ENCODE measurements at regions not wholly inside any gene's neighbourhood (a gene's known extent, or its start where the extent isn't known, plus 50 kb on each side); places are given as distances from the start of the nearest gene placed in this dataset.

DNA sequence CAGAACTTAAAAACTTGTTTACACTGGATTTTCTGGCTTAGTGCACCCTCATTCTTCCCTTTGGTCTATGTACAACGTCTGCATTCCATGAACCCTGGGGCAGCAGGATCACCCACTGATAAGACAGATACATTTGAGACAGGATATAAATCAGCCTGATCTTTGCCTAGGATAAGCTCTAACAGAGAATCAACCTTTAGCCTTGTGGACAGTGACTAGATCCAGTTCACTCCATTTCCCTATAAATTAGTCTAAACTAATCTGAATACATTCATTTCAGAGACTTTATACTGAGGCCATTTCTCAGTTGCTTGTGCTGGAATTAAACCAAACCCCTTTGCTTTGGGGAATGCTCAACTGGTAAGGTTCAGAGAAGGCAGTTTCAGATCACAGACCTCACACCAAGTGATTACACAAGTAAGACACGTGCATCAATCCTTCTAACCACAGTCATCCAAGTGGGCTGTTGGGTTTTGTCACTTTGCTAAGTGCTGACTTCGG, 639.8 kb upstream of the FZD8 start:
- Histone ChIP-seq H3K4me1 (ENCODE audit: control insufficient read depth, insufficient read depth, low read length) (no peaks in the 10 kb centered on the region), H3K27ac (ENCODE audit: low read depth, low read length) (no peak overlapping the region), H3K36me3 (ENCODE audit: control insufficient read depth, insufficient read depth, low read length) (no peaks in the 10 kb centered on the region), H3K9me3 (ENCODE audit: control insufficient read depth, insufficient read depth, low read length) (no peaks in the 10 kb centered on the region), H3K27me3 (ENCODE audit: control insufficient read depth, insufficient read depth, low read length) (no peaks in the 10 kb centered on the region), H3K4me3 (ENCODE audit: low read depth, low read length) (no peak overlapping the region)
- WGBS (ENCODE audit: insufficient coverage): 50% methylated on average over 1 of the region's 3 CpGs
- DNase-seq (ENCODE audit: low read depth in 4 of 6, low spot score in 6 of 6): no peak

DNA sequence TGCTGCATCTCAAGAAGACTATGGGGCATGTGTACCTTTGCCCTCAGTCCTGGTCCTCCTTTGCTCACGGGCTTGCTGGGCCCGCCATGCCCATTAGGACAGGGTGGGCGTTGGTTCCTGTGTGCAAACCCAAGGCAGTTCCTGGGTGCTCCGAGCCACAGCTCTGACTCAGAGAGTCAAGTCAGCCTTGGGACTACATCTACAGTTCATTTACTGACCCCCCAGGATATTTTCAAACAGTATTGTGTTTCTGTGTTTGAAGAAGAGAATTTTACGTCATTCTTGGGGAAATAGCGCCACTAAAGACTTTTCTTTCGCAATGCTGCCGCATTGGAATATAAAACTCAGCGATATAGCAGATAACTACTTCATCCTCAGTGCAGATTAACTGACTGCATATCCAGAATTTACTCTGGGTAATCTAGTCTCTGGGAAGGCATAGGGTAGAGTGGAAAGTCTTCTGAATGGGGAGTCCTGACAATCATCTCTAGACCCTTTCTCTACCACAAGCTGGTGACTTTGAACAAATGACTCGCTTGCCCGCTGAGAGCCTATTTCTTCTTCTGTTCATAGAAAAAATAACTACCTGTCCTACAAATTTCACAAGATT, 638.9 kb upstream of the FZD8 start:
- Histone ChIP-seq H3K4me3 (ENCODE audit: low read depth, low read length) (no peak overlapping the region), H3K9me3 (ENCODE audit: control insufficient read depth, insufficient read depth, low read length) (no peaks in the 10 kb centered on the region), H3K27me3 (ENCODE audit: control insufficient read depth, insufficient read depth, low read length) (no peaks in the 10 kb centered on the region), H3K4me1 (ENCODE audit: control insufficient read depth, insufficient read depth, low read length) (no peaks in the 10 kb centered on the region), H3K27ac (ENCODE audit: low read depth, low read length) (no peak overlapping the region), H3K36me3 (ENCODE audit: control insufficient read depth, insufficient read depth, low read length) (no peaks in the 10 kb centered on the region)
- WGBS (ENCODE audit: insufficient coverage): 98% methylated on average over 5 of the region's 11 CpGs
- DNase-seq (ENCODE audit: low read depth in 4 of 6, low spot score in 6 of 6): no peak

DNA sequence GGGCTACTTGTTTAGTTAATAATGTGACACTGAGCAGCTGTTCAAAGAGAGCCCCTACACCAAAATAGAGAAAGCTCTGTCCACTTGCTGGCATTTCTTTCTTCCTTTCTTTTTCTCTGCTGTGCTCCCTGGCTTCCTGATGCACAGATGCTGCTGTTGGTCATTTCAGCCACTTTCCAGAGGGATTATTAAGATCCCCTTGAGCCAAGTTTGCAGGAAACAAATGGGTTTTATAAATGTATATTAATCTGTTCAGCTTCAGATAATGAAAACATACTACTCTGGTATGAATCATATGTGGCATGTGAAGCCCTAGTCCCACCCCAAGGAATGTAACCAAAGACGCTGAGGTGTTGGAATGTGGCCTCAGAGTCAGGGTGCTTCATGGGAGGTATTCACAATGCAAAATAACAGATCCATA, 638.2 kb upstream of the FZD8 start:
- H3K4me1 ChIP-seq (ENCODE audit: control insufficient read depth, insufficient read depth, low read length): no peaks in the 10 kb centered on the region
- H3K27ac ChIP-seq (ENCODE audit: low read depth, low read length): no peak overlapping the region
- no peaks in the 10 kb centered on the region for H3K27me3 ChIP-seq (ENCODE audit: control insufficient read depth, insufficient read depth, low read length)
- WGBS (ENCODE audit: insufficient coverage): no CpG with 5 or more reads among the region's 1 CpG
- H3K9me3 ChIP-seq (ENCODE audit: control insufficient read depth, insufficient read depth, low read length): no peaks in the 10 kb centered on the region
- H3K36me3 ChIP-seq (ENCODE audit: control insufficient read depth, insufficient read depth, low read length): no peaks in the 10 kb centered on the region
- DNase-seq (ENCODE audit: low read depth in 4 of 6, low spot score in 6 of 6): peak in 2 of 6 donors; percentile 15 to 46
- H3K4me3 ChIP-seq (ENCODE audit: low read depth, low read length): no peak overlapping the region

- no peaks in the 10 kb centered on the region for H3K36me3 ChIP-seq (ENCODE audit: control insufficient read depth, insufficient read depth, low read length)
- H3K4me3 ChIP-seq (ENCODE audit: low read depth, low read length): no peak overlapping the region
- H3K27ac ChIP-seq (ENCODE audit: low read depth, low read length): no peak overlapping the region
- no peaks in the 10 kb centered on the region for H3K4me1 ChIP-seq (ENCODE audit: control insufficient read depth, insufficient read depth, low read length)
- H3K9me3 ChIP-seq (ENCODE audit: control insufficient read depth, insufficient read depth, low read length): no peaks in the 10 kb centered on the region
- peak in 1 of 6 donors; percentile 32 for DNase-seq (ENCODE audit: low read depth in 4 of 6, low spot score in 6 of 6)
- WGBS (ENCODE audit: insufficient coverage): 79% methylated on average over 2 of the region's 3 CpGs
- H3K27me3 ChIP-seq (ENCODE audit: control insufficient read depth, insufficient read depth, low read length): no peaks in the 10 kb centered on the region
Observed at GRCh38 chr10:36278176-36278575, 636.1 kb upstream of the FZD8 start.

GRCh38 chr10:36277459-36277858, 635.4 kb upstream of the FZD8 start:
- H3K4me1 ChIP-seq (ENCODE audit: control insufficient read depth, insufficient read depth, low read length): no peaks in the 10 kb centered on the region
- H3K4me3 ChIP-seq (ENCODE audit: low read depth, low read length): no peak overlapping the region

GRCh38 chr10:36271627-36272340, 629.7 kb upstream of the FZD8 start:
- H3K4me3 ChIP-seq (ENCODE audit: low read depth, low read length): no peak overlapping the region
- H3K27ac ChIP-seq (ENCODE audit: low read depth, low read length): no peak overlapping the region
- no peaks in the 10 kb centered on the region for H3K4me1 ChIP-seq (ENCODE audit: control insufficient read depth, insufficient read depth, low read length)
- H3K27me3 ChIP-seq (ENCODE audit: control insufficient read depth, insufficient read depth, low read length): no peaks in the 10 kb centered on the region
- WGBS (ENCODE audit: insufficient coverage): 100% methylated on average over 1 of the region's 2 CpGs
- no peaks in the 10 kb centered on the region for H3K36me3 ChIP-seq (ENCODE audit: control insufficient read depth, insufficient read depth, low read length)
- DNase-seq (ENCODE audit: low read depth in 4 of 6, low spot score in 6 of 6): no peak
- no peaks in the 10 kb centered on the region for H3K9me3 ChIP-seq (ENCODE audit: control insufficient read depth, insufficient read depth, low read length)

More at GRCh38 chr10:36277459-36277858, 635.4 kb upstream of the FZD8 start:
- H3K36me3 ChIP-seq (ENCODE audit: control insufficient read depth, insufficient read depth, low read length): no peaks in the 10 kb centered on the region
- H3K27me3 ChIP-seq (ENCODE audit: control insufficient read depth, insufficient read depth, low read length): no peaks in the 10 kb centered on the region
- H3K27ac ChIP-seq (ENCODE audit: low read depth, low read length): no peak overlapping the region
- H3K9me3 ChIP-seq (ENCODE audit: control insufficient read depth, insufficient read depth, low read length): no peaks in the 10 kb centered on the region
- DNase-seq (ENCODE audit: low read depth in 4 of 6, low spot score in 6 of 6): no peak

GRCh38 chr10:36269222-36269621, 627.1 kb upstream of the FZD8 start:
- H3K9me3 ChIP-seq (ENCODE audit: control insufficient read depth, insufficient read depth, low read length): no peaks in the 10 kb centered on the region
- H3K27me3 ChIP-seq (ENCODE audit: control insufficient read depth, insufficient read depth, low read length): no peaks in the 10 kb centered on the region
- no peaks in the 10 kb centered on the region for H3K36me3 ChIP-seq (ENCODE audit: control insufficient read depth, insufficient read depth, low read length)
- WGBS (ENCODE audit: insufficient coverage): no CpG with 5 or more reads among the region's 1 CpG
- DNase-seq (ENCODE audit: low read depth in 4 of 6, low spot score in 6 of 6): peak in 1 of 6 donors; percentile 31
- no peak overlapping the region for H3K4me3 ChIP-seq (ENCODE audit: low read depth, low read length)
- H3K4me1 ChIP-seq (ENCODE audit: control insufficient read depth, insufficient read depth, low read length): no peaks in the 10 kb centered on the region
- H3K27ac ChIP-seq (ENCODE audit: low read depth, low read length): no peak overlapping the region

DNA sequence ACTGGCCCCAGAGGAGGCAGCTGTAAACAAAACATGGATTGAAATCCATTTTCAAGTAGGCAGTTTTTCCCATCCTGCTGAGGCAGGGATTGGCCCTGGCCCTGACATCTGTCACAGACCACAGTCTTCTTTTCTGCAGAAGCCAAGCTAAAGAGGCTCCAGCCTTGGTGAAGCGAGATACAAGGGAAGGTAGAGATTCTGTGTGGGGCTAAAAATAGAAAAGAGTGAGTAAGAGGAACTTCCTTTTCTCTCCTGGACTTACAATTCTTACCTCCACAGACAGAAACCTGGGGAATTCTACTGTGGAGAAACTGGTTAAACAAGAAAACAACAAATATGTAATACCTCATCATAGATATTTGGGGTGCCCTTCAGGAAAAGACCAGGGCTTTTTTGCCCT, 624.8 kb upstream of the FZD8 start:
- Histone ChIP-seq H3K36me3 (ENCODE audit: control insufficient read depth, insufficient read depth, low read length) (no peaks in the 10 kb centered on the region), H3K9me3 (ENCODE audit: control insufficient read depth, insufficient read depth, low read length) (no peaks in the 10 kb centered on the region), H3K4me1 (ENCODE audit: control insufficient read depth, insufficient read depth, low read length) (no peaks in the 10 kb centered on the region), H3K4me3 (ENCODE audit: low read depth, low read length) (no peak overlapping the region), H3K27me3 (ENCODE audit: control insufficient read depth, insufficient read depth, low read length) (no peaks in the 10 kb centered on the region), H3K27ac (ENCODE audit: low read depth, low read length) (no peak overlapping the region)
- DNase-seq (ENCODE audit: low read depth in 4 of 6, low spot score in 6 of 6): no peak
- WGBS (ENCODE audit: insufficient coverage): no CpG with 5 or more reads among the region's 1 CpG

DNA sequence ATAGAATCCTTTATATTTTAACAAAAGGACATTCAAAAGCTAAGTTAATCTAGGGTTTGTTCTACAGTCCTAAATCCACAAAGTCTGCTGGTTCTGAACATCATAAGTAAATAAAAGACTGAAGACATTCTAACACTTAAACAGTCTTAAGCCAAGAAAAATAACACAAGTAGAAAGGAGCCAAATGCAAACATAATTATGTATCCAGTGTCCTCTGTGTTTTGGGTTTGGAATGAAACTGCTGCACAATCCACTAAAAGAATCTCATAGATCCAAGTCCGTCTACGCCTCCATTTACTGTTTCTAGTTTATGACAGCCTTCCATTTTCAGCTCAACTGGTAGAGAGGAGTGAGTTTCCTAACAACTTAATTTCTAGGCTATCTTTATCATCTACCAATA, 623.6 kb upstream of the FZD8 start:
- Histone ChIP-seq H3K9me3 (ENCODE audit: control insufficient read depth, insufficient read depth, low read length) (no peaks in the 10 kb centered on the region), H3K27ac (ENCODE audit: low read depth, low read length) (no peak overlapping the region), H3K4me3 (ENCODE audit: low read depth, low read length) (no peak overlapping the region), H3K4me1 (ENCODE audit: control insufficient read depth, insufficient read depth, low read length) (no peaks in the 10 kb centered on the region), H3K27me3 (ENCODE audit: control insufficient read depth, insufficient read depth, low read length) (no peaks in the 10 kb centered on the region), H3K36me3 (ENCODE audit: control insufficient read depth, insufficient read depth, low read length) (no peaks in the 10 kb centered on the region)
- DNase-seq (ENCODE audit: low read depth in 4 of 6, low spot score in 6 of 6): peak in 1 of 6 donors; percentile 22
- no CpG with 5 or more reads among the region's 2 CpGs for WGBS (ENCODE audit: insufficient coverage)

DNA sequence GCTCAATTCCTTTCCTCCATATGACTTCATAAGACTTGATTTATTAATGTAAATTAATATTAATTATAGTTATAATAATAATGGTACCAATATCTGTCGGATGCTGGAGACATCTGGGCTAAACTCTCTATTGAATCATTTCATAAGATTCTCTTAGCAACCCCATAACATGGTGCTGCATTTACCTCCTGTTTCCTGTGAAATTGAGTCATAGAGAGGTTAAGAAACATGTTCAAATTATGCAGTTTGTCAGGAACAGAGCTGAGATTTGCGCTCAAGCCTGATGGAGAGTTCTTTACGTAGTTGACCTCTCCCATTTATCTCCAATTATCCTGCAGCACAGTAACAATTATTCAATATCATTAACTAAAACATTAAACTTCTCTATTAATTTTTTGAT, 621.8 kb upstream of the FZD8 start:
- H3K4me3 ChIP-seq (ENCODE audit: low read depth, low read length): no peak overlapping the region
- no CpG with 5 or more reads among the region's 3 CpGs for WGBS (ENCODE audit: insufficient coverage)
- no peaks in the 10 kb centered on the region for H3K9me3 ChIP-seq (ENCODE audit: control insufficient read depth, insufficient read depth, low read length)
- H3K36me3 ChIP-seq (ENCODE audit: control insufficient read depth, insufficient read depth, low read length): no peaks in the 10 kb centered on the region
- DNase-seq (ENCODE audit: low read depth in 4 of 6, low spot score in 6 of 6): no peak
- no peaks in the 10 kb centered on the region for H3K4me1 ChIP-seq (ENCODE audit: control insufficient read depth, insufficient read depth, low read length)
- no peak overlapping the region for H3K27ac ChIP-seq (ENCODE audit: low read depth, low read length)
- no peaks in the 10 kb centered on the region for H3K27me3 ChIP-seq (ENCODE audit: control insufficient read depth, insufficient read depth, low read length)

Data from spinal cord (tissue), 9 donors.